ENCODE measurements at regions not wholly inside any gene's neighbourhood (a gene's known extent, or its start where the extent isn't known, plus 50 kb on each side); places are given as distances from the start of the nearest gene placed in this dataset.

DNA sequence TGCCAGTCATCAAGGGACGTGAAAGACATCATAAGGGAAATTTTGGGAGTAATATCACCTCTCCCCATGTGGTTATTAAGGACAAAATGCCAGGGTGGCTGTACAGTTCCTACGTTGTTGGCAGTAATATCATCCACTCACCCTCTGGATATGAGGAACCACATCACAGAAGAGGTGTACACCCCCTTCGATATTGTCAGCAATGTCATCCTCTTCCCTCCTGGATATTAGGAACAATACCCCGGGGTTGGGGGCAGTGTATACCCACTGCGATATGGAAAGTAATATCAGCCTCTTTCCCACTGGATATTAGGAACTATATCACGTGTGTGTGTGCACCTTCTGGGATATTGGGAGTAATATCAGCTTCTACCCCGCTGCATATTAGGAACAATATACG, 1933.3 kb downstream of the SUCLG1 start:
- TF ChIP-seq, protein P1, sequence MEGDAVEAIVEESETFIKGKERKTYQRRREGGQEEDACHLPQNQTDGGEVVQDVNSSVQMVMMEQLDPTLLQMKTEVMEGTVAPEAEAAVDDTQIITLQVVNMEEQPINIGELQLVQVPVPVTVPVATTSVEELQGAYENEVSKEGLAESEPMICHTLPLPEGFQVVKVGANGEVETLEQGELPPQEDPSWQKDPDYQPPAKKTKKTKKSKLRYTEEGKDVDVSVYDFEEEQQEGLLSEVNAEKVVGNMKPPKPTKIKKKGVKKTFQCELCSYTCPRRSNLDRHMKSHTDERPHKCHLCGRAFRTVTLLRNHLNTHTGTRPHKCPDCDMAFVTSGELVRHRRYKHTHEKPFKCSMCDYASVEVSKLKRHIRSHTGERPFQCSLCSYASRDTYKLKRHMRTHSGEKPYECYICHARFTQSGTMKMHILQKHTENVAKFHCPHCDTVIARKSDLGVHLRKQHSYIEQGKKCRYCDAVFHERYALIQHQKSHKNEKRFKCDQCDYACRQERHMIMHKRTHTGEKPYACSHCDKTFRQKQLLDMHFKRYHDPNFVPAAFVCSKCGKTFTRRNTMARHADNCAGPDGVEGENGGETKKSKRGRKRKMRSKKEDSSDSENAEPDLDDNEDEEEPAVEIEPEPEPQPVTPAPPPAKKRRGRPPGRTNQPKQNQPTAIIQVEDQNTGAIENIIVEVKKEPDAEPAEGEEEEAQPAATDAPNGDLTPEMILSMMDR (IDR thresholded peaks at IDR 0.05; ENCODE audit: low read depth, low read length, poor library complexity, severe bottlenecking) = no peak
- no peak for TF ChIP-seq EZH2phosphoT487 (IDR thresholded peaks at IDR 0.05; ENCODE audit: borderline replicate concordance, low read length)

Data from DOHH2 (cell line).